Adrenal gland (tissue), 5 donors: ENCODE measurements at regions not wholly inside any gene's neighbourhood (a gene's known extent, or its start where the extent isn't known, plus 50 kb on each side); places are given as distances from the start of the nearest gene placed in this dataset.

Source experiments
- CTCF ChIP-seq, 6 experiments: fragments of 450-650 bp in 4 of 6; fragments of 200-600 bp in 2 of 6; sonication (generic) in 1 of 6; IDR thresholded peaks; 1 replicate in 5 of 6; 2 replicates in 1 of 6; pipeline versions ENCODE4 v1.5.1 to v1.8.0; 2016 to 2021; ENCODE audit warnings: antibody characterized with exemption in 6 of 6, mild to moderate bottlenecking in 2 of 6, moderate library complexity in 1 of 6
- POLR2A ChIP-seq, 2 donors: fragments of 450-650 bp; IDR thresholded peaks; one replicate each; pipeline ENCODE4 v1.6.1; 2017; ENCODE audit warnings: antibody characterized with exemption in 2 of 2, mild to moderate bottlenecking in 2 of 2, moderate library complexity in 1 of 2
- donor health status: DM: no; HTN: no; CAD: no.

GRCh38 chr10:4059471-4060138, 274.6 kb upstream of the KLF6 start:
- no peak for TF ChIP-seq CTCF (IDR thresholded peaks at IDR 0.05)
- no peak for TF ChIP-seq POLR2A (IDR thresholded peaks at IDR 0.05)
